HG02970 (cell line): ENCODE measurements at regions not wholly inside any gene's neighbourhood (a gene's known extent, or its start where the extent isn't known, plus 50 kb on each side); places are given as distances from the start of the nearest gene placed in this dataset.
"Not testable (repeated sequence)": the region's sequence is repeated elsewhere in the genome, so short reads cannot be mapped to it uniquely, and the experiment has no call there.

Experiments used
- ATAC-seq: cut with Tn5 transposase; IDR thresholded peaks from one replicate; pipeline ENCODE4 v1.9.1; 2021; ENCODE audit warnings: mild to moderate bottlenecking, moderate library complexity, moderate number of reproducible peaks; ENCODE audit not compliant: unreplicated experiment, low FRiP score

- no peak for ATAC-seq
Observed at GRCh38 chr2:14750433-14750832, 117.9 kb downstream of the LRATD1 start.

GRCh38 chr2:14751581-14751980 is 119.1 kb downstream of the LRATD1 start:
- ATAC-seq, result no peak

GRCh38 chr2:14752295-14752694 is 119.8 kb downstream of the LRATD1 start:
- no peak for ATAC-seq

DNA sequence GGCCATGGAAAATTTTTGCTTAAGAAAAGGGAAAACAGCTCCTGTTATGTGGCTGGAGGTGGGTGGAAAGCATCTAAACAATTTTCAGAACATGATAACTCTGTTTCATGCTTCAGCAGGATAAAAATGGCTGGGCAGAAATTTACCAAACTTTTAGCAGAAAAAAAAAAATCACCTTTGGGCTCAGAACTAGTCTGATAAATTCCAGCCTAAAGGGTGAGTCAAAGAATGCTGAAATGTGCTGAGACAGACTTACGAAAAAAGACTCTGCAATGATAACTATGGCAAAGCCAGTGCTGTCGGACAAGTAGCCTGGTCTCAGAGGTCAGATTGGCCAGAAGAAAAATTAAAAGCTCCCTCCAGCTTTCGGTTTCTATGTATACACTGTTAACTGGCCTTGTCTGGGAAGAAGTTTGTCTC is 123.6 kb downstream of the LRATD1 start:
- no peak for ATAC-seq

GRCh38 chr2:14756981-14757657 is 124.6 kb downstream of the LRATD1 start:
- ATAC-seq, result no peak

DNA sequence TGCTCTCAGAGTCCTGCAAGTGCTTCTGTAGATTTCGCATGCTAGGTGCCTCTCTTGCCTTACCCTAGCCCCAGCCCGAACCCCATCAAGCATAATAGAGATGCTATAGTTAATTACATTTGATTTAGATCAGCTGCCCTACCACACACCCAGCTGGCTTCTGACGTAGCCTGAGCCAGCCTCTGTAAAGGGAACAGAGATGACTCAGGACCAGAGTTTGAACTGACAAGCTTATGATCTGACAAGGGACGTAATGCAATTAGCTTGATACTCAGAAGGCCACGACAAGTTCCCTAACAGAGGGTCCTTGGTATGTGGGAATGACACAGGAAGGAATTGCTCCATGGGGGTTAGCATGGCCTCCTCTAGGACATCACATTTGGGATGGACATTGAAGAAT is 126.6 kb downstream of the LRATD1 start:
- no peak for ATAC-seq

- no peak for ATAC-seq
Observed at GRCh38 chr2:14760169-14760568, 127.7 kb downstream of the LRATD1 start.

DNA sequence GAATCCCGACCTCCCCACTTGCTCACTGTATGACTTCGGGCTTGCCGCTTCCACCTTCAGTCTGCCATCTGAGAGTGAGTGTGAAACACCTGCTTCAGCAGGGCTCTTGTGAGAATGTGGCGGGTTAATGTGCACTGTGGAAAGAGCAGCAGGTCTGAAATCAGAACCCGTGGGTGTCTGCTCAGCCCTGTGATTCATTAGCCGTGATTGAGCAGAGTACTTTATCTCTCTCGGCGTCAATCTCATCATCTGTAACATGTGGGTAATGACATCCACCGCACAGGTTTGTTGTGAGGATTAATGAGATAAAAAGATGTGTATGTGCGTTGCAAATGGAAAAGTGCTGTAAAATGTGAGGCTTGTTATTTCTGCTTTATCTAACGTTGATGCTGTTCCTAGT is 128.6 kb downstream of the LRATD1 start:
- no peak for ATAC-seq

GRCh38 chr2:14773696-14774095 is 141.2 kb downstream of the LRATD1 start:
- no peak for ATAC-seq

DNA sequence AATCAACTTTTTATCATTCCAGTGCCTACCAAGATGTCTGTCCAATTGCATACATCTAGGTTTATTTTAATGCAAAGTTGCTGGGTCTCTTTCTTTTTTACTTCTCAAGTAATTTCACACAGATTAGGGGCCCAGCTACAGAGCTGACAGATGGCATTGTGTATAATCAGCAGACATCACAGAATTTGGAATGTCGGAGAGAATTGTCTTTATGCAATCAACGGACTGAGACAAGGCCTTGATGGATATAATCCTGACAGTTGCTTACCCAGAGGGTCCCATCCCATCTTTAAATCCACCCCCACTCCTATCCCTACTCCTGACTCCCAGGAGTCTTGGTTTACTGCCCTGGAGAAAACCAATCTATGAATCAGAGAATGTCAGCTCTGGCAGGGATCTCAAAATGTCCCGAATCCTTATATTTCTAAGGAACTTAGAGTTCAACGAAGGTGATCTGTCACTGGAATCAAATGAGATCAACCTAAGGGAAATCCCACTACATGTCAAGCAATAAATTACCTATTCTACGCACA is 142.0 kb downstream of the LRATD1 start:
- ATAC-seq, result no peak

- no peak for ATAC-seq
Observed at GRCh38 chr2:14776216-14776615, 143.7 kb downstream of the LRATD1 start.

DNA sequence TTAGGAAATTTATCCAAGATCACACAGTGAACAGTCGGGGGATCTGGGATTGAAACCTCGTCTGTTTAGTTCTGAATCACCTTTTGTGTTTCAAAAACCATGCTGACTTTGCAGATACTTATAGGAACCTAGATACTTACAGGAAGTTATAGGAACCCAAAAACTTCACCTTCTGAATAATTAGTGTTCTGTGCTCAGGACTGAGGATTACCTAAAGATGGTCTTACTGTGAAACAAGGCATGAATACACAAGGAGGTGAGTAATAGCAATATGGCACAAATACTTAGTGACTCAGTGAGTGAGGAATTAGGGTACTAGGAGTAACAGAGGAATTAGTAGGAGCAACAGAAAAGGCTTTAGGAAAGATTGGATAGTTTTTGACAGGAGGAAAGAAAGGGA is 145.5 kb downstream of the LRATD1 start:
- ATAC-seq, result no peak

DNA sequence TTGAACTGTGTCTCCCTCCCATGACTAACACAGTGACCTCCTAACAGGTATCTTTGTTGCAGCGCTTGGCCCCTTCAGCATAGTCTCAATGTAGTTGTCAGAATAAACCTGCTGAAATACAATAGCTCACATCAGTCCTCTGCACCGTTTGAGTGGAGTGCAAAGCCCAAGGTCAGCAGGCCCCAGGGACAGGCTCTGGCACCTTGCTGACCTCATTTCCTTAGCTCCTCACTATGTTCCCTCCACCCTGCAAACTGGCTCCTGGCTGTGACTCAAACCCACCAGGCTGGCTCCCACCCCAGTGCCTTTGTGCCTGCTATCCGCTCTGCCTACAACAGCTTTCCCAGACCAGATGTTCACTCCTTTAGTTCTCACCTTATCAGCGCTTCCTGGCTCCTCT is 146.7 kb downstream of the LRATD1 start:
- no peak for ATAC-seq

DNA sequence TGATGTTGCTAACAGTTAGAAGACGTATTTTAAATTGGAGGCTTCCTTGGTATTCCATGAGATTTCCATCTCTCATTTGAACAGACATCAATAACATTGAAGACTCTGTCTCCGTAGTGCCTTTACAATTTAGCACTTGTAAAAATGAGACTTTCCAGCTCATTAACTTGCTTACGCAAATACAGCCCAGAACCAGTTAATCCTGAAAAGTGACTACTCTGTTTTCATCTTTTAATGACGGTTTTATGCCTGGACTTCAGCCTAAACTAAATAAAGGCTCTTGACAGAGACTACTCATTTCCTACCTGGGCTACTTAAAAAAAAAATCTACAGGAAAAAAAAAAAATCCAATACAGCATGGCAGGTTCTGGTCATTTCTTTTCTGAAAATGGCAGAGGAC is 148.6 kb downstream of the LRATD1 start:
- ATAC-seq, result no peak

- ATAC-seq, result not testable (repeated sequence)
Observed at GRCh38 chr2:14788814-14789213, 156.3 kb downstream of the LRATD1 start.

GRCh38 chr2:14790041-14790640 is 157.6 kb downstream of the LRATD1 start:
- ATAC-seq, result no peak

DNA sequence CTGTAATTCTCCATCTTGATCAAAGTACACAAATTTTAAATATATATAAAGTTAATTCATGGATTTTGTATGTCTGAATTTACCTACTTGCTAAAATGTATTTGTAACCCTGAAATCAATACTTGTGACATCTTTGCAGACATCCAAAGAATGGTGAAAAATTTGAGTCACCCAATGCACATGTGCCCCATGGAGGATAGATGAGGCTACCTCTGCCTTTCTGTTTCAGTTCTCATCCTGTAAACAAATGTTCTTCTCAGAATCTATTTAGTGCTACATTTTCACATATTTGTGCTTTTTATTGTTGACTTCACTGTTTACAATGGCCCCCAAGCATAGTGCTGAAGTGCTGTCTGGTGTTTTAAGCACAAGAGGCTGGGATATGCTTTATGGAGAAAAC is 171.5 kb downstream of the LRATD1 start:
- no peak for ATAC-seq

- no peak for ATAC-seq
Observed at GRCh38 chr2:14804902-14805301, 172.4 kb downstream of the LRATD1 start.

- ATAC-seq, result no peak
Observed at GRCh38 chr2:14806613-14807012, 174.1 kb downstream of the LRATD1 start.

DNA sequence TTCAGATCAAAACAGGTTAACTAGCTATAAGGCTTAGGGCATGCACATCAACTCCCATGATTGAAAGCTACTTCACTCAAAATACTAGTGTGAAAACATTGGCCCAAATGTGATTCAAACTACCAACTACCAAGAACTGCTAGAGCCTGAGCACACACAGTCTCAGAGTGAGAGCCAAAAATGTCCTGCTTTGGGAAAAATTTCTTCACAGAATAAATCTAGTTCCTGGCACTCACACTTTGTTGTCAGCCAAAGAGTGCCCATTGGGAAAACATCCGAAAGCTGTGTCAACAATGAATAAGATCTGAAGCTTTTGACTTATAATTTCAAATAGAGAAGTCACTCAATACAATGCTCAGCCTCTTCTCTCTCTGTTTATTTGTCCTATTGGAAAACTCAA is 182.7 kb downstream of the LRATD1 start:
- ATAC-seq, result no peak

DNA sequence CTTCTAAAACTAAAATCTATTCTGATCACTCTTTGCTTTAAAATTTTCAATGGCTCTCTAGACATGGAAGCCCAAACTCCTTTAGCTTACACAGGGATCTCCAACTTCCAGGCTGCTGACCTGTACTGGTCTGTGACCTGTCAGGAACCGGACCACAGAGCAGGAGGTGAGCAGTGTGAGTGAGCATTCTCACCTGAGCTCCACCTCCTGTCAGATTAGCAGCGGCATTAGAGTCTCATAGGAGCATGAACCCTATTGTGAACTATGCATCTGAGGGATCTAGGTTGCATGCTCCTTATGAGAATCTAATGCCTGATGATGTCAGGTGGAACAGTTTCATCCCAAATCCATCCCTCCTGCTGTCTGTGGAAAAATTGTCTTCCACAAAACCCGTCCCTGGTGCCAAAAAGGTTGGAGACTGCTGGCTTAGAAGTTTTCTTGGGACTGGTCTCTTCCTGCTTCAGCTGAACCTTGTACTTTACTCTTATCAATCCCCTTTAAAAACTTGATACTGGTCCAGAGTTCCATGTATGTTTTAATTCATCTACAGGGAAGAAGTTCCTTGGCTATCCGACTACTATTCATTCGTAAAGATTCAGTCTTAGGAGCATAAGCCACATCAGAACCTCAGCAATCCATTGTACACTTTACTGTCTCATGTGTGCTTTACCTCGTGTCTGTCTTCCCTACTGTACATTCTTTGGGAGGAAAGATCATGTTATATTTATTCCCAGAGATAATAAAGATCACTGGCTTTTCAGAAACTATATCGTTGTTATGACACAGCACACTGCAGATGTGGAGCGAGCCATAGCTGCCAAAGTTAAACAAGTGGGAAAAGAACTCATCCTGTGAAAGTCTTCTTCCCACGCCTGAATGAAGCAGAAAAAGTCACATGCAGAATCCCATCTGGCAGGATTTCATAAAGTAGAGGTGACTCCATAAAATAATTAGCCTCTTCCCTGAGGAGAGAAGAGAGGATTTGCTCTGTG is 183.8 kb downstream of the LRATD1 start:
- ATAC-seq, result no peak
